ENCODE measurements at regions not wholly inside any gene's neighbourhood (a gene's known extent, or its start where the extent isn't known, plus 50 kb on each side); places are given as distances from the start of the nearest gene placed in this dataset.

- no peak for TF ChIP-seq GATA2 (IDR thresholded peaks at IDR 0.05; ENCODE audit: low read depth, low read length)
- TF ChIP-seq GATA3 (IDR thresholded peaks at IDR 0.05; ENCODE audit: low read depth, low read length): no peak
Measured at GRCh38 chr6:81204731-81205130, 547.8 kb downstream of the TENT5A start.
